OCI-LY7 (cell line): ENCODE measurements at regions not wholly inside any gene's neighbourhood (a gene's known extent, or its start where the extent isn't known, plus 50 kb on each side); places are given as distances from the start of the nearest gene placed in this dataset.

ENCODE experiments used
- BruUV-seq: library from RNA; stranded (reverse); fragments of 400-500 nt; replicated peaks from 2 replicates; lab custom pipeline; 2021; lab: Mats Ljungman, UMichigan
- CTCF ChIA-PET: fragments of 300-600 bp; sonication (Branson Sonifier 250); formaldehyde crosslinking; loops from one replicate; lab custom pipeline; 2022; ENCODE audit warnings: antibody characterized with exemption; ENCODE audit not compliant: unreplicated experiment; lab: Charles Lee
- POLR2A ChIA-PET: fragments of 300-600 bp; sonication (Branson Sonifier 250); formaldehyde crosslinking; loops from one replicate; lab custom pipeline; 2022; ENCODE audit warnings: antibody characterized with exemption; lab: Charles Lee
- DNase-seq: peaks from one replicate; pipeline ENCODE4 v3.0.0-alpha.2; 2015; ENCODE audit warnings: low spot score
- H2AFZ ChIP-seq: fragments of 200-600 bp; sonication (generic), shearing (Covaris generic); 2 replicates; pipeline ENCODE4 v1.6.1; 2014; ENCODE audit warnings: mild to moderate bottlenecking, antibody characterized with exemption, low read length, moderate library complexity
- H3K27ac ChIP-seq: fragments of 200-600 bp; sonication (generic); 2 replicates; pipeline ENCODE4 v1.5.1; 2014; ENCODE audit warnings: mixed run types, low read depth, mild to moderate bottlenecking, moderate library complexity, low read length, inconsistent platforms; ENCODE audit not compliant: poor library complexity, severe bottlenecking
- H3K36me3 ChIP-seq: fragments of 200-600 bp; sonication (generic); 2 replicates; pipeline ENCODE4 v1.6.1; 2014; ENCODE audit warnings: mild to moderate bottlenecking, antibody characterized with exemption, low read length, moderate library complexity, mixed read lengths; ENCODE audit not compliant: insufficient read depth
- H3K4me1 ChIP-seq: fragments of 200-600 bp; sonication (generic); 2 replicates; pipeline ENCODE4 v1.5.1; 2014; ENCODE audit warnings: mild to moderate bottlenecking, low read length; ENCODE audit not compliant: insufficient read depth, poor library complexity, severe bottlenecking
- H3K4me2 ChIP-seq: fragments of 200-600 bp; sonication (generic); 2 replicates; pipeline ENCODE4 v1.6.1; 2014; ENCODE audit warnings: mild to moderate bottlenecking, low read length
- H3K4me3 ChIP-seq: fragments of 200-600 bp; sonication (generic); 2 replicates; pipeline ENCODE4 v1.5.1; 2014; ENCODE audit warnings: mild to moderate bottlenecking, low read depth, low read length; ENCODE audit not compliant: poor library complexity, severe bottlenecking
- H3K79me2 ChIP-seq: fragments of 200-600 bp; sonication (generic); 2 replicates; pipeline ENCODE4 v1.6.1; 2016; ENCODE audit warnings: low read depth, mild to moderate bottlenecking, low read length, moderate library complexity, mixed read lengths; ENCODE audit not compliant: insufficient read depth
- H3K9me2 ChIP-seq: fragments of 200-600 bp; sonication (generic); 2 replicates; pipeline ENCODE4 v1.6.1; 2016; ENCODE audit warnings: mild to moderate bottlenecking, low read length, mixed read lengths; ENCODE audit not compliant: insufficient read depth
- H3K9me3 ChIP-seq: fragments of 200-600 bp; sonication (generic); 2 replicates; pipeline ENCODE4 v1.6.1; 2014; ENCODE audit warnings: mild to moderate bottlenecking, mixed run types, low read length, mixed read lengths
- H4K20me1 ChIP-seq: fragments of 200-600 bp; sonication (generic); 2 replicates; pipeline ENCODE4 v1.6.1; 2014; ENCODE audit warnings: mild to moderate bottlenecking, antibody characterized with exemption, low read length, moderate library complexity, mixed read lengths; ENCODE audit not compliant: insufficient read depth
- CTCF ChIP-seq: fragments of 200-600 bp; sonication (generic); conservative IDR thresholded peaks from 2 replicates; pipeline ENCODE4 v1.5.1; 2014; ENCODE audit warnings: mild to moderate bottlenecking, antibody characterized with exemption, low read length, moderate library complexity, mixed read lengths
- EZH2phosphoT487 ChIP-seq: fragments of 200-600 bp; sonication (generic); IDR thresholded peaks from 2 replicates; pipeline ENCODE4 v1.6.1; 2018; ENCODE audit warnings: low read depth, borderline replicate concordance, mild to moderate bottlenecking, mixed run types, antibody characterized with exemption, low read length, moderate library complexity, mixed read lengths
- intact Hi-C: fragments of 100-400 bp; cut with micrococcal nuclease; formaldehyde crosslinking; loops from one replicate; pipeline ENCODE4 v1.10.0; 2022; ENCODE audit not compliant: unreplicated experiment

GRCh38 chr7:121810831-121811672, 61.9 kb upstream of the PTPRZ1 start:
- no peaks in the 10 kb centered on the region for H3K36me3 ChIP-seq
- no peak overlapping the region for H3K27ac ChIP-seq

GRCh38 chr7:121807078-121807477, 65.9 kb upstream of the PTPRZ1 start:
- H3K27ac ChIP-seq: no peak overlapping the region
- H2AFZ ChIP-seq: no peak overlapping the region
- CTCF ChIA-PET: no interaction called here
- intact Hi-C loops: no loop called here
- H3K4me2 ChIP-seq: no peak overlapping the region
- H3K4me3 ChIP-seq: no peak overlapping the region
- no peaks in the 10 kb centered on the region for H3K9me3 ChIP-seq
- H3K79me2 ChIP-seq: no peaks in the 10 kb centered on the region
- no peak for TF ChIP-seq CTCF
- no peak for TF ChIP-seq EZH2phosphoT487
- no peaks in the 10 kb centered on the region for H3K4me1 ChIP-seq
- no TSS peak for BruUV-seq
- POLR2A ChIA-PET: no interaction called here
- no peaks in the 10 kb centered on the region for H3K36me3 ChIP-seq
- no peaks in the 10 kb centered on the region for H4K20me1 ChIP-seq
- H3K9me2 ChIP-seq: no peaks in the 10 kb centered on the region
- no peak for DNase-seq

More at GRCh38 chr7:121810831-121811672, 61.9 kb upstream of the PTPRZ1 start:
- no peaks in the 10 kb centered on the region for H4K20me1 ChIP-seq
- ChIA-PET CTCF (no interaction called here), POLR2A (no interaction called here)
- no TSS peak for BruUV-seq
- no peak overlapping the region for H3K4me3 ChIP-seq
- no peak overlapping the region for H3K4me2 ChIP-seq
- intact Hi-C loops: no loop called here
- no peak for TF ChIP-seq EZH2phosphoT487
- no peak for TF ChIP-seq CTCF
- no peaks in the 10 kb centered on the region for H3K79me2 ChIP-seq
- no peaks in the 10 kb centered on the region for H3K9me2 ChIP-seq
- H3K9me3 ChIP-seq: no peaks in the 10 kb centered on the region
- no peaks in the 10 kb centered on the region for H3K4me1 ChIP-seq
- DNase-seq: no peak
- H2AFZ ChIP-seq: no peak overlapping the region

- Histone ChIP-seq H3K4me3 (no peak overlapping the region), H3K9me2 (no peaks in the 10 kb centered on the region), H2AFZ (no peak overlapping the region), H4K20me1 (no peaks in the 10 kb centered on the region), H3K27ac (no peak overlapping the region), H3K4me1 (no peaks in the 10 kb centered on the region), H3K79me2 (no peaks in the 10 kb centered on the region), H3K36me3 (no peaks in the 10 kb centered on the region), H3K9me3 (no peaks in the 10 kb centered on the region), H3K4me2 (no peak overlapping the region)
- CTCF ChIA-PET: no interaction called here
- DNase-seq: no peak
- intact Hi-C loops: no loop called here
- POLR2A ChIA-PET: interaction anchor here (0.5 to 1.0 kb wide), 2 partner anchors 9 to 1638 kb away, joined by 3 to 4 read pairs; no protein-coding TSS in a partner anchor
- no peak for TF ChIP-seq CTCF
- no peak for TF ChIP-seq EZH2phosphoT487
- no TSS peak for BruUV-seq
These were observed 69.9 kb upstream of the PTPRZ1 start for GRCh38 chr7:121803039-121803438.
